ENCODE measurements at regions not wholly inside any gene's neighbourhood (a gene's known extent, or its start where the extent isn't known, plus 50 kb on each side); places are given as distances from the start of the nearest gene placed in this dataset.

DNA sequence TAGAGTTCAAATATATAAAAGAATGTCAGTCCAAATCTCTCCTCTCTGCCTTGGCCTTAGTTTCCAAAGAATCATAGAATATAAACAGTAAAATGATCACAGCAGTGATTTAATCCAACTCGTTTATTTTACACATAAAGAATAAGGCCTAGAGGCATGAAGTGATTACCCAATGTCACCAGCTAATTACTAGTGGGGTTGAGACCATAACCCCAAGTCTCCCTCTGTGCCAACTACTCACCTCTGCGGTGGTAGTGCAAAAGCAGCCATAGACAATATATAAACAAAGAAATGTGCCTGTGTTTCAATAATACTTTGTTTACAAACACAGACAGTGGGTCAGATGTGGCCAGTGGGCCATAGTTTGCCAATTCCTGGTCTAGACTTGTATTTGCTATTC is 96.6 kb upstream of the FAT3 start:
- Histone ChIP-seq H3K27me3 (no peaks in the 10 kb centered on the region), H3K36me3 (no peaks in the 10 kb centered on the region), H3K27ac (no peak overlapping the region), H3K4me1 (no peaks in the 10 kb centered on the region), H3K4me3 (no peak overlapping the region), H3K9me3 (no peaks in the 10 kb centered on the region)
- ATAC-seq (ENCODE audit: low FRiP score in 2 of 2) (no peak), DNase-seq (no peak)
- TF ChIP-seq EP300 (IDR thresholded peaks at IDR 0.05) (no peak), POLR2AphosphoS5 (IDR thresholded peaks at IDR 0.05) (no peak), POLR2A (IDR thresholded peaks at IDR 0.05) (no peak)
- TF ChIP-seq, protein P1, sequence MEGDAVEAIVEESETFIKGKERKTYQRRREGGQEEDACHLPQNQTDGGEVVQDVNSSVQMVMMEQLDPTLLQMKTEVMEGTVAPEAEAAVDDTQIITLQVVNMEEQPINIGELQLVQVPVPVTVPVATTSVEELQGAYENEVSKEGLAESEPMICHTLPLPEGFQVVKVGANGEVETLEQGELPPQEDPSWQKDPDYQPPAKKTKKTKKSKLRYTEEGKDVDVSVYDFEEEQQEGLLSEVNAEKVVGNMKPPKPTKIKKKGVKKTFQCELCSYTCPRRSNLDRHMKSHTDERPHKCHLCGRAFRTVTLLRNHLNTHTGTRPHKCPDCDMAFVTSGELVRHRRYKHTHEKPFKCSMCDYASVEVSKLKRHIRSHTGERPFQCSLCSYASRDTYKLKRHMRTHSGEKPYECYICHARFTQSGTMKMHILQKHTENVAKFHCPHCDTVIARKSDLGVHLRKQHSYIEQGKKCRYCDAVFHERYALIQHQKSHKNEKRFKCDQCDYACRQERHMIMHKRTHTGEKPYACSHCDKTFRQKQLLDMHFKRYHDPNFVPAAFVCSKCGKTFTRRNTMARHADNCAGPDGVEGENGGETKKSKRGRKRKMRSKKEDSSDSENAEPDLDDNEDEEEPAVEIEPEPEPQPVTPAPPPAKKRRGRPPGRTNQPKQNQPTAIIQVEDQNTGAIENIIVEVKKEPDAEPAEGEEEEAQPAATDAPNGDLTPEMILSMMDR (IDR thresholded peaks at IDR 0.05) = no peak
- WGBS, 2 donors = 63 to 72% methylated on average over 2 of the region's 2 CpGs

DNA sequence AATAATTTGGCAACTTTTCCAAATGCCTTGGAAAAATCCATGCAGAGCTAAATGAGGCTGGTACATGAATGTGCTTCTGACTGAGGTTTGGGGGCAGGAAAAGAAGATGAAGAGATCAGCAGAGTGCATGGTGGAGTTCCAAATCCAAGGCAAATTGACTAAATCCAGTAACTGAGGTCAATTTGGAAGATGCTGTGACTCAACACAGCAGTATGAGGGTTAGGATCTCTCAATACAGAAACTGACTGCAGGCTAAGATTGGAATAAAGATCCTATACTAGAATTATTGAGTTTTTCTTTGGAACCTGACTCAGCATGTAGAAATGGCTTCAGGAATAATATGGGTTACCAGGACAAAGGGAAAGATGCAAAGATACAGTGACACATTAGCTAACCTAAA is 99.3 kb upstream of the FAT3 start:
- H3K4me1 ChIP-seq = no peaks in the 10 kb centered on the region
- DNase-seq (no peak), ATAC-seq (ENCODE audit: low FRiP score in 2 of 2) (no peak)
- peaks cover 0 to 5% (median 0%) of the 10 kb centered on the region in 4 donors for H3K9me3 ChIP-seq
- no peak overlapping the region for H3K4me3 ChIP-seq
- no peaks in the 10 kb centered on the region for H3K36me3 ChIP-seq
- no peaks in the 10 kb centered on the region for H3K27me3 ChIP-seq
- TF ChIP-seq EP300 (IDR thresholded peaks at IDR 0.05) (no peak), POLR2A (IDR thresholded peaks at IDR 0.05) (no peak), POLR2AphosphoS5 (IDR thresholded peaks at IDR 0.05) (no peak)
- TF ChIP-seq, protein P1 (IDR thresholded peaks at IDR 0.05) = no peak
- no peak overlapping the region for H3K27ac ChIP-seq

DNA sequence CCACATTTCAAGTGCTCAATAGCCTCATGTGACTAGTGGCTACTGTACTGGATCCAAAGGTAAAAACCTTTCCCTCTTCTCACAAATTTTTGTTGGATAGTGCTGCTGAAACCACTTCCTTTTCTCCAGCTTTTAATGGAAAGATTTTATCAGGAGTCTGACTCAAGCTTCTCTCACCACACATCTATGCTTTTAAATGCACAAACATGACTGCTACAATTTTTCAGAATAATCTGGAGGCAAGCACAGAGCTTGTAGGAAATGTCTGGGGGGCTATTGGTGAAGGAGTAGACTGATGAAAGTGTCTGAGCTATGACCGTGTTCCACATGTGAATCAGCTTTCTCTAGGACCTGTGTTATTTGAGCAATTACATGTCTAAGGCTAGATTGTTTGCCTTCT is 101.1 kb upstream of the FAT3 start:
- Histone ChIP-seq H3K27me3 (no peaks in the 10 kb centered on the region), H3K4me1 (no peaks in the 10 kb centered on the region), H3K27ac (no peak overlapping the region), H3K9me3 (peaks cover 0 to 10% (median 0%) of the 10 kb centered on the region in 4 donors), H3K4me3 (no peak overlapping the region), H3K36me3 (no peaks in the 10 kb centered on the region)
- ATAC-seq (ENCODE audit: low FRiP score in 2 of 2) = no peak
- 27 to 64% methylated on average over 1 of the region's 1 CpG for WGBS, 2 donors
- TF ChIP-seq, protein P1 (IDR thresholded peaks at IDR 0.05) = no peak
- TF ChIP-seq POLR2AphosphoS5 (IDR thresholded peaks at IDR 0.05) (no peak), EP300 (IDR thresholded peaks at IDR 0.05) (no peak), POLR2A (IDR thresholded peaks at IDR 0.05) (no peak)
- no peak for DNase-seq

DNA sequence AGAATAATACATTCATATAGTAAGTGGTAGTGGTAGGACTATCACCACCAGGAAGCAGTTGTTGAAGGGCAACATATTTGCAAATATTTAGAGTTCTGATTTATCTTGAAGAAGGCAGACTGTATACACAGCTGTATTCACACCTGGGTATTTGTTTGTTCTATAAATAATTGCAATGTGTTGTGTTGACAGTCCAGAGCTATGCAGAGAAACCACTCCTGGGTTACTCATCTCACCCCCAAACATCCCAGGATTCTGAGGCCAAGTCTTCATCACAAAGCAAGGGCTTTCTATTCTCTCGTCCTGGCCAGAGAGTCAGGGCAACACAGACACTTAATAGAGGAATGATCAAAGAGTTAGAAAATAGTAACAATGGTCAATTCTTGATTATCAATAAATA is 102.1 kb upstream of the FAT3 start:
- H3K4me3 ChIP-seq = no peak overlapping the region
- peaks cover 0 to 10% (median 0%) of the 10 kb centered on the region in 4 donors for H3K9me3 ChIP-seq
- ATAC-seq (ENCODE audit: low FRiP score in 2 of 2) = no peak
- WGBS, 2 donors = 29 to 40% methylated on average over 1 of the region's 1 CpG
- no peaks in the 10 kb centered on the region for H3K4me1 ChIP-seq
- no peaks in the 10 kb centered on the region for H3K36me3 ChIP-seq
- TF ChIP-seq, protein P1 (IDR thresholded peaks at IDR 0.05) = no peak
- no peak for TF ChIP-seq EP300 (IDR thresholded peaks at IDR 0.05)
- no peaks in the 10 kb centered on the region for H3K27me3 ChIP-seq
- H3K27ac ChIP-seq = no peak overlapping the region
- DNase-seq = no peak

DNA sequence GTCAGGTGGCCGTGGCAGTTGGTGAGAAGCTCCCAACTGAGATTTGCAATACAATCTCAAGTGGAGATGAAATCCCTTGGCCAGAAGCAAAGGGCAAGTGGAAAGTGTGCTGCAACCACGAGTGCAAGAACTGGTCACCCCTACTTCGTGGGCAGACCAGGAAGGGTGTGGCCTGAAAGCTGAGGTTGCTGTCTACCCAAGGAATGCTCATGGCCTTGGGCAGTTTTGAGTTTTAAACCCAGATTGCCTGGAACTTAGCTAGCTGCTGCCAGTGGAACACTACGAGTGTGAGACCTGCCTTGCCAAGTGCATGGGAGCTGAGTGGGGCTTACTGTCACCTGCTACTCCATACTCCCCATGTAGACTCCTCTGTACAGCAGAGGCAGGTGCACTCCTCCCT is 113.3 kb upstream of the FAT3 start:
- peaks cover 0 to 6% (median 0%) of the 10 kb centered on the region in 4 donors for H3K9me3 ChIP-seq
- no peaks in the 10 kb centered on the region for H3K4me1 ChIP-seq
- no peak for DNase-seq
- TF ChIP-seq POLR2AphosphoS5 (IDR thresholded peaks at IDR 0.05) (no peak), POLR2A (IDR thresholded peaks at IDR 0.05) (no peak), EP300 (IDR thresholded peaks at IDR 0.05) (no peak)
- TF ChIP-seq, protein P1 (IDR thresholded peaks at IDR 0.05) = no peak
- H3K4me3 ChIP-seq = no peak overlapping the region
- WGBS, 2 donors = 69 to 72% methylated on average over 3 to 4 of the region's 4 CpGs
- H3K27me3 ChIP-seq = no peaks in the 10 kb centered on the region
- no peak overlapping the region for H3K27ac ChIP-seq
- no peaks in the 10 kb centered on the region for H3K36me3 ChIP-seq
- ATAC-seq (ENCODE audit: low FRiP score in 2 of 2) = peak in 1 of 2 donors; percentile 62
